ENCODE measurements at regions not wholly inside any gene's neighbourhood (a gene's known extent, or its start where the extent isn't known, plus 50 kb on each side); places are given as distances from the start of the nearest gene placed in this dataset.
"Not testable (repeated sequence)": the region's sequence is repeated elsewhere in the genome, so short reads cannot be mapped to it uniquely, and the experiment has no call there.

- peak; percentile 46 for DNase-seq (ENCODE audit: low read depth)
Measured at GRCh38 chr6:15769511-15770018, 106.7 kb upstream of the DTNBP1 start.

GRCh38 chr6:15768999-15769398 lies 106.2 kb upstream of the DTNBP1 start:
- DNase-seq (ENCODE audit: low read depth), result no peak

GRCh38 chr6:15763837-15764236 lies 101.0 kb upstream of the DTNBP1 start:
- peak; percentile 55 for DNase-seq (ENCODE audit: low read depth)

- DNase-seq (ENCODE audit: low read depth), result no peak
Measured at GRCh38 chr6:15763364-15763763, 100.5 kb upstream of the DTNBP1 start.

GRCh38 chr6:15761045-15761502 lies 98.2 kb upstream of the DTNBP1 start:
- no peak for DNase-seq (ENCODE audit: low read depth)

GRCh38 chr6:15758631-15759215 lies 95.9 kb upstream of the DTNBP1 start:
- no peak for DNase-seq (ENCODE audit: low read depth)

GRCh38 chr6:15755526-15755925 lies 92.7 kb upstream of the DTNBP1 start:
- DNase-seq (ENCODE audit: low read depth), result no peak

GRCh38 chr6:15754706-15755079 lies 91.9 kb upstream of the DTNBP1 start:
- DNase-seq (ENCODE audit: low read depth), result no peak

GRCh38 chr6:15754035-15754705 lies 91.3 kb upstream of the DTNBP1 start:
- peak; percentile 78 for DNase-seq (ENCODE audit: low read depth)

GRCh38 chr6:15752820-15753219 lies 90.0 kb upstream of the DTNBP1 start:
- DNase-seq (ENCODE audit: low read depth), result peak; percentile 31

GRCh38 chr6:15751721-15752350 lies 89.0 kb upstream of the DTNBP1 start:
- peak; percentile 21 for DNase-seq (ENCODE audit: low read depth)

GRCh38 chr6:15748341-15748740 lies 85.5 kb upstream of the DTNBP1 start:
- DNase-seq (ENCODE audit: low read depth), result no peak

- no peak for DNase-seq (ENCODE audit: low read depth)
Measured at GRCh38 chr6:15747354-15747883, 84.6 kb upstream of the DTNBP1 start.

- DNase-seq (ENCODE audit: low read depth), result no peak
Measured at GRCh38 chr6:15745781-15746180, 83.0 kb upstream of the DTNBP1 start.

- DNase-seq (ENCODE audit: low read depth), result no peak
Measured at GRCh38 chr6:15744818-15745402, 82.1 kb upstream of the DTNBP1 start.

GRCh38 chr6:15742013-15742412 lies 79.2 kb upstream of the DTNBP1 start:
- not testable (repeated sequence) for DNase-seq (ENCODE audit: low read depth)

GRCh38 chr6:15741405-15741804 lies 78.6 kb upstream of the DTNBP1 start:
- DNase-seq (ENCODE audit: low read depth), result no peak

- no peak for DNase-seq (ENCODE audit: low read depth)
Measured at GRCh38 chr6:15739867-15740266, 77.0 kb upstream of the DTNBP1 start.

GRCh38 chr6:15739353-15739752 lies 76.5 kb upstream of the DTNBP1 start:
- DNase-seq (ENCODE audit: low read depth), result no peak

GRCh38 chr6:15738195-15738594 lies 75.4 kb upstream of the DTNBP1 start:
- not testable (repeated sequence) for DNase-seq (ENCODE audit: low read depth)

- no peak for DNase-seq (ENCODE audit: low read depth)
Measured at GRCh38 chr6:15736297-15736696, 73.5 kb upstream of the DTNBP1 start.

GRCh38 chr6:15735567-15736265 lies 72.9 kb upstream of the DTNBP1 start:
- DNase-seq (ENCODE audit: low read depth), result peak; percentile 76
